Suprapubic skin (tissue), 3 donors: ENCODE measurements at regions not wholly inside any gene's neighbourhood (a gene's known extent, or its start where the extent isn't known, plus 50 kb on each side); places are given as distances from the start of the nearest gene placed in this dataset.

ENCODE experiments used
- POLR2A ChIP-seq, 2 donors: fragments of 450-650 bp; IDR thresholded peaks; one replicate each; pipeline ENCODE4 v1.6.1; 2017; ENCODE audit warnings: antibody characterized with exemption in 2 of 2, mild to moderate bottlenecking in 2 of 2, moderate library complexity in 2 of 2
- TF ChIP-seq, protein P1 (sequence below), 2 donors: fragments of 200-600 bp in 1 of 2; fragments of 450-650 bp in 1 of 2; sonication (generic) in 1 of 2; IDR thresholded peaks; one replicate each; pipeline ENCODE4 v1.5.1; 2016 to 2019; ENCODE audit warnings: antibody characterized with exemption in 2 of 2, mild to moderate bottlenecking in 1 of 2, moderate library complexity in 1 of 2

DNA sequence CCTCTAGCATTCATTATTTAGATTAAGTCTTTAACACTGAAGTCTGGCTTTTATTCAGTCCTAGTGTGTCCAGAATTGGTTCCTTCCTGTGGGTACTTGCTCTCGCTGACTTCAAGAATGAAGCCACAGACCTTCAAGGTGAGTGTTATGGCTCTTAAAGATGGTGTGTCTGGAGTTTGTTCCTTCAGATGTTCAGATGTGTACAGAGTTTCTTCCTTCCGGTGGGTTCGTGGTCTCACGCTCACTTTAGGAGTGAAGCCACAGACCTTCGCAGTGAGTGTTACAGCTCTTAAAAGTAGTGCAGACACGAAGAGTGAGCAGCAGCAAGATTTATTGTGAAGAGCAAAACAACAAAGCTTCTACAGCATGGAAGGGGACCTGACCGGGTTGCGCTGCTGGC lies 860.6 kb downstream of the STIM2 start:
- TF ChIP-seq, protein P1, sequence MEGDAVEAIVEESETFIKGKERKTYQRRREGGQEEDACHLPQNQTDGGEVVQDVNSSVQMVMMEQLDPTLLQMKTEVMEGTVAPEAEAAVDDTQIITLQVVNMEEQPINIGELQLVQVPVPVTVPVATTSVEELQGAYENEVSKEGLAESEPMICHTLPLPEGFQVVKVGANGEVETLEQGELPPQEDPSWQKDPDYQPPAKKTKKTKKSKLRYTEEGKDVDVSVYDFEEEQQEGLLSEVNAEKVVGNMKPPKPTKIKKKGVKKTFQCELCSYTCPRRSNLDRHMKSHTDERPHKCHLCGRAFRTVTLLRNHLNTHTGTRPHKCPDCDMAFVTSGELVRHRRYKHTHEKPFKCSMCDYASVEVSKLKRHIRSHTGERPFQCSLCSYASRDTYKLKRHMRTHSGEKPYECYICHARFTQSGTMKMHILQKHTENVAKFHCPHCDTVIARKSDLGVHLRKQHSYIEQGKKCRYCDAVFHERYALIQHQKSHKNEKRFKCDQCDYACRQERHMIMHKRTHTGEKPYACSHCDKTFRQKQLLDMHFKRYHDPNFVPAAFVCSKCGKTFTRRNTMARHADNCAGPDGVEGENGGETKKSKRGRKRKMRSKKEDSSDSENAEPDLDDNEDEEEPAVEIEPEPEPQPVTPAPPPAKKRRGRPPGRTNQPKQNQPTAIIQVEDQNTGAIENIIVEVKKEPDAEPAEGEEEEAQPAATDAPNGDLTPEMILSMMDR (IDR thresholded peaks at IDR 0.05) = no peak
- no peak for TF ChIP-seq POLR2A (IDR thresholded peaks at IDR 0.05)
